ENCODE measurements at regions not wholly inside any gene's neighbourhood (a gene's known extent, or its start where the extent isn't known, plus 50 kb on each side); places are given as distances from the start of the nearest gene placed in this dataset.

- no peak for DNase-seq (ENCODE audit: low spot score)
- no peak for TF ChIP-seq CTCF (conservative IDR thresholded peaks at IDR 0.05; ENCODE audit: low read depth)
- H3K27ac ChIP-seq = no peak overlapping the region
- CTCF ChIA-PET = no interaction called here
- POLR2A ChIA-PET (ENCODE audit: low non-redundant PET) = no interaction called here
Observed at GRCh38 chr6:109918227-109918626, 59.9 kb upstream of the GPR6 start.

GRCh38 chr6:109920911-109921310, 57.2 kb upstream of the GPR6 start:
- no peak for TF ChIP-seq CTCF (conservative IDR thresholded peaks at IDR 0.05; ENCODE audit: low read depth)
- H3K27ac ChIP-seq = no peak overlapping the region
- ChIA-PET CTCF (no interaction called here), POLR2A (ENCODE audit: low non-redundant PET) (no interaction called here)
- no peak for DNase-seq (ENCODE audit: low spot score)

GRCh38 chr6:109922851-109923250, 55.3 kb upstream of the GPR6 start:
- CTCF ChIA-PET = no interaction called here
- POLR2A ChIA-PET (ENCODE audit: low non-redundant PET) = no interaction called here
- no peak for TF ChIP-seq CTCF (conservative IDR thresholded peaks at IDR 0.05; ENCODE audit: low read depth)
- H3K27ac ChIP-seq = no peak overlapping the region
- DNase-seq (ENCODE audit: low spot score) = no peak

- DNase-seq (ENCODE audit: low spot score) = no peak
- TF ChIP-seq CTCF (conservative IDR thresholded peaks at IDR 0.05; ENCODE audit: low read depth) = no peak
- CTCF ChIA-PET = no interaction called here
- POLR2A ChIA-PET (ENCODE audit: low non-redundant PET) = no interaction called here
- no peak overlapping the region for H3K27ac ChIP-seq
Observed at GRCh38 chr6:109925075-109925474, 53.0 kb upstream of the GPR6 start.

- CTCF ChIA-PET = no interaction called here
- DNase-seq (ENCODE audit: low spot score) = no peak
- POLR2A ChIA-PET (ENCODE audit: low non-redundant PET) = no interaction called here
- TF ChIP-seq CTCF (conservative IDR thresholded peaks at IDR 0.05; ENCODE audit: low read depth) = no peak
- H3K27ac ChIP-seq = no peak overlapping the region
Observed at GRCh38 chr6:109927052-109927451, 51.1 kb upstream of the GPR6 start.
